ENCODE measurements at regions not wholly inside any gene's neighbourhood (a gene's known extent, or its start where the extent isn't known, plus 50 kb on each side); places are given as distances from the start of the nearest gene placed in this dataset.

GRCh38 chr2:217466805-217467204, 536.0 kb downstream of the TNS1 start:
- intact Hi-C loops (cut with micrococcal nuclease; ENCODE audit: unreplicated experiment): no loop called here
- H3K27ac ChIP-seq (ENCODE audit: low read depth, low read length, poor library complexity, severe bottlenecking): no peak overlapping the region
- CTCF ChIA-PET: no interaction called here
- no TSS peak for BruUV-seq (replicated peaks)
- no peaks in the 10 kb centered on the region for H3K36me3 ChIP-seq (ENCODE audit: insufficient read depth, low read length, poor library complexity, severe bottlenecking)
- no peak overlapping the region for H3K4me3 ChIP-seq (ENCODE audit: low read depth, low read length, poor library complexity, severe bottlenecking)
- DNase-seq (ENCODE audit: low spot score): no peak
- H3K27me3 ChIP-seq (replicated peaks; ENCODE audit: insufficient read depth, low read depth, low read length, poor library complexity): no peaks in the 10 kb centered on the region
- POLR2A ChIA-PET (ENCODE audit: low non-redundant PET): no interaction called here
- H3K4me1 ChIP-seq (ENCODE audit: insufficient read depth, low read length, poor library complexity, severe bottlenecking): no peaks in the 10 kb centered on the region
- no peaks in the 10 kb centered on the region for H3K9me3 ChIP-seq (ENCODE audit: low read depth, low read length, poor library complexity, severe bottlenecking)
- no peak for TF ChIP-seq EZH2 (IDR thresholded peaks at IDR 0.05; ENCODE audit: borderline replicate concordance, low read depth, low read length, poor library complexity, severe bottlenecking)
- TF ChIP-seq CTCF (conservative IDR thresholded peaks at IDR 0.05; ENCODE audit: low read depth, low read length): no peak

GRCh38 chr2:217466104-217466503, 536.7 kb downstream of the TNS1 start:
- Histone ChIP-seq H3K9me3 (ENCODE audit: low read depth, low read length, poor library complexity, severe bottlenecking) (no peaks in the 10 kb centered on the region), H3K36me3 (ENCODE audit: insufficient read depth, low read length, poor library complexity, severe bottlenecking) (no peaks in the 10 kb centered on the region), H3K4me1 (ENCODE audit: insufficient read depth, low read length, poor library complexity, severe bottlenecking) (no peaks in the 10 kb centered on the region), H3K4me3 (ENCODE audit: low read depth, low read length, poor library complexity, severe bottlenecking) (no peak overlapping the region), H3K27ac (ENCODE audit: low read depth, low read length, poor library complexity, severe bottlenecking) (no peak overlapping the region), H3K27me3 (replicated peaks; ENCODE audit: insufficient read depth, low read depth, low read length, poor library complexity) (no peaks in the 10 kb centered on the region)
- ChIA-PET CTCF (no interaction called here), POLR2A (ENCODE audit: low non-redundant PET) (no interaction called here)
- intact Hi-C loops (cut with micrococcal nuclease; ENCODE audit: unreplicated experiment): no loop called here
- no TSS peak for BruUV-seq (replicated peaks)
- DNase-seq (ENCODE audit: low spot score): no peak
- TF ChIP-seq EZH2 (IDR thresholded peaks at IDR 0.05; ENCODE audit: borderline replicate concordance, low read depth, low read length, poor library complexity, severe bottlenecking): no peak
- TF ChIP-seq CTCF (conservative IDR thresholded peaks at IDR 0.05; ENCODE audit: low read depth, low read length): no peak

GRCh38 chr2:217465100-217465499, 537.7 kb downstream of the TNS1 start:
- Histone ChIP-seq H3K36me3 (ENCODE audit: insufficient read depth, low read length, poor library complexity, severe bottlenecking) (no peaks in the 10 kb centered on the region), H3K27me3 (replicated peaks; ENCODE audit: insufficient read depth, low read depth, low read length, poor library complexity) (no peaks in the 10 kb centered on the region), H3K4me1 (ENCODE audit: insufficient read depth, low read length, poor library complexity, severe bottlenecking) (no peaks in the 10 kb centered on the region), H3K27ac (ENCODE audit: low read depth, low read length, poor library complexity, severe bottlenecking) (no peak overlapping the region), H3K4me3 (ENCODE audit: low read depth, low read length, poor library complexity, severe bottlenecking) (no peak overlapping the region), H3K9me3 (ENCODE audit: low read depth, low read length, poor library complexity, severe bottlenecking) (no peaks in the 10 kb centered on the region)
- DNase-seq (ENCODE audit: low spot score): no peak
- BruUV-seq (replicated peaks): no TSS peak
- ChIA-PET CTCF (no interaction called here), POLR2A (ENCODE audit: low non-redundant PET) (no interaction called here)
- TF ChIP-seq CTCF (conservative IDR thresholded peaks at IDR 0.05; ENCODE audit: low read depth, low read length) (no peak), EZH2 (IDR thresholded peaks at IDR 0.05; ENCODE audit: borderline replicate concordance, low read depth, low read length, poor library complexity, severe bottlenecking) (no peak)
- intact Hi-C loops (cut with micrococcal nuclease; ENCODE audit: unreplicated experiment): no loop called here
